HG03103 (cell line): ENCODE measurements at regions not wholly inside any gene's neighbourhood (a gene's known extent, or its start where the extent isn't known, plus 50 kb on each side); places are given as distances from the start of the nearest gene placed in this dataset.
"Not testable (repeated sequence)": the region's sequence is repeated elsewhere in the genome, so short reads cannot be mapped to it uniquely, and the experiment has no call there.

Experiments used
- ATAC-seq: cut with Tn5 transposase; IDR thresholded peaks from one replicate; pipeline ENCODE4 v1.9.1; 2021; ENCODE audit warnings: low read depth; ENCODE audit not compliant: unreplicated experiment

- ATAC-seq = no peak
These were observed 124.7 kb downstream of the HNRNPD start for GRCh38 chr4:82248903-82249632.

- ATAC-seq = no peak
These were observed 126.2 kb downstream of the HNRNPD start for GRCh38 chr4:82247629-82248028.

GRCh38 chr4:82247171-82247570 lies 126.6 kb downstream of the HNRNPD start:
- ATAC-seq = no peak

- ATAC-seq = no peak
These were observed 132.3 kb downstream of the HNRNPD start for GRCh38 chr4:82241534-82241933.

GRCh38 chr4:82240410-82240809 lies 133.4 kb downstream of the HNRNPD start:
- ATAC-seq = no peak

GRCh38 chr4:82237142-82237541 lies 136.6 kb downstream of the HNRNPD start:
- not testable (repeated sequence) for ATAC-seq

GRCh38 chr4:82235346-82235745 lies 138.4 kb downstream of the HNRNPD start:
- ATAC-seq = no peak

- no peak for ATAC-seq
These were observed 140.9 kb downstream of the HNRNPD start for GRCh38 chr4:82232891-82233290.

- no peak for ATAC-seq
These were observed 142.0 kb downstream of the HNRNPD start for GRCh38 chr4:82231806-82232205.

GRCh38 chr4:82230306-82230705 lies 143.5 kb downstream of the HNRNPD start:
- no peak for ATAC-seq

- ATAC-seq = no peak
These were observed 148.8 kb downstream of the HNRNPD start for GRCh38 chr4:82225030-82225429.

GRCh38 chr4:82223715-82224114 lies 150.1 kb downstream of the HNRNPD start:
- ATAC-seq = peak; percentile 84

- no peak for ATAC-seq
These were observed 154.4 kb downstream of the HNRNPD start for GRCh38 chr4:82219346-82219745.

- ATAC-seq = no peak
These were observed 155.6 kb downstream of the HNRNPD start for GRCh38 chr4:82217986-82218715.

- no peak for ATAC-seq
These were observed 157.6 kb downstream of the HNRNPD start for GRCh38 chr4:82216219-82216618.

- ATAC-seq = no peak
These were observed 158.0 kb downstream of the HNRNPD start for GRCh38 chr4:82215800-82216199.

GRCh38 chr4:82215039-82215438 lies 158.8 kb downstream of the HNRNPD start:
- no peak for ATAC-seq

- ATAC-seq = no peak
These were observed 160.0 kb downstream of the HNRNPD start for GRCh38 chr4:82213485-82214417.

GRCh38 chr4:82201805-82202641 lies 171.8 kb downstream of the HNRNPD start:
- no peak for ATAC-seq

- ATAC-seq = no peak
These were observed 172.5 kb downstream of the HNRNPD start for GRCh38 chr4:82201303-82201702.
